ENCODE measurements at regions not wholly inside any gene's neighbourhood (a gene's known extent, or its start where the extent isn't known, plus 50 kb on each side); places are given as distances from the start of the nearest gene placed in this dataset.

GRCh38 chr3:153621953-153622352, 459.9 kb downstream of the RAP2B start:
- H3K4me3 ChIP-seq (ENCODE audit: low read depth, low read length): no peak overlapping the region
- no peak for DNase-seq (ENCODE audit: low read depth)
- TF ChIP-seq CTCF (IDR thresholded peaks at IDR 0.05; ENCODE audit: insufficient read depth, low read depth, low read length): no peak

- DNase-seq (ENCODE audit: low read depth): no peak
- H3K4me3 ChIP-seq (ENCODE audit: low read depth, low read length): no peak overlapping the region
- TF ChIP-seq CTCF (IDR thresholded peaks at IDR 0.05; ENCODE audit: insufficient read depth, low read depth, low read length): no peak
Measured at GRCh38 chr3:153623834-153624233, 461.8 kb downstream of the RAP2B start.

- TF ChIP-seq CTCF (IDR thresholded peaks at IDR 0.05; ENCODE audit: insufficient read depth, low read depth, low read length): no peak
- no peak overlapping the region for H3K4me3 ChIP-seq (ENCODE audit: low read depth, low read length)
- DNase-seq (ENCODE audit: low read depth): no peak
Measured at GRCh38 chr3:153624310-153625030, 462.4 kb downstream of the RAP2B start.

- DNase-seq (ENCODE audit: low read depth): peak; percentile 2
- TF ChIP-seq CTCF (IDR thresholded peaks at IDR 0.05; ENCODE audit: insufficient read depth, low read depth, low read length): no peak
- H3K4me3 ChIP-seq (ENCODE audit: low read depth, low read length): no peak overlapping the region
Measured at GRCh38 chr3:153625506-153625905, 463.5 kb downstream of the RAP2B start.

GRCh38 chr3:153626158-153626557, 464.1 kb downstream of the RAP2B start:
- DNase-seq (ENCODE audit: low read depth): no peak
- no peak for TF ChIP-seq CTCF (IDR thresholded peaks at IDR 0.05; ENCODE audit: insufficient read depth, low read depth, low read length)
- no peak overlapping the region for H3K4me3 ChIP-seq (ENCODE audit: low read depth, low read length)

- DNase-seq (ENCODE audit: low read depth): no peak
- H3K4me3 ChIP-seq (ENCODE audit: low read depth, low read length): no peak overlapping the region
- no peak for TF ChIP-seq CTCF (IDR thresholded peaks at IDR 0.05; ENCODE audit: insufficient read depth, low read depth, low read length)
Measured at GRCh38 chr3:153628591-153628990, 466.6 kb downstream of the RAP2B start.

- H3K4me3 ChIP-seq (ENCODE audit: low read depth, low read length): no peak overlapping the region
- no peak for TF ChIP-seq CTCF (IDR thresholded peaks at IDR 0.05; ENCODE audit: insufficient read depth, low read depth, low read length)
- no peak for DNase-seq (ENCODE audit: low read depth)
Measured at GRCh38 chr3:153629148-153629547, 467.1 kb downstream of the RAP2B start.

All from fibroblast of villous mesenchyme (primary cell).